HUES6 (cell line): ENCODE measurements at regions not wholly inside any gene's neighbourhood (a gene's known extent, or its start where the extent isn't known, plus 50 kb on each side); places are given as distances from the start of the nearest gene placed in this dataset.

Experiments used
- H3K27ac ChIP-seq: 2 replicates; pipeline ENCODE4 v1.7.0; 2013; ENCODE audit warnings: low read depth, mild to moderate bottlenecking, low read length, inconsistent platforms
- H3K27me3 ChIP-seq: 2 replicates; pipeline ENCODE4 v1.6.1; 2013; ENCODE audit warnings: low read length; ENCODE audit not compliant: control insufficient read depth, insufficient read depth
- H3K36me3 ChIP-seq: 2 replicates; pipeline ENCODE4 v1.6.1; 2013; ENCODE audit warnings: low read length; ENCODE audit not compliant: control insufficient read depth, insufficient read depth
- H3K4me1 ChIP-seq: 2 replicates; pipeline ENCODE4 v1.6.1; 2013; ENCODE audit warnings: low read length; ENCODE audit not compliant: control insufficient read depth, insufficient read depth
- H3K4me3 ChIP-seq: 2 replicates; pipeline ENCODE4 v1.5.1; 2013; ENCODE audit warnings: low read depth, low read length
- H3K9ac ChIP-seq: one replicate; pipeline ENCODE4 v1.6.1; 2013; ENCODE audit warnings: mild to moderate bottlenecking, low read length
- H3K9me3 ChIP-seq: 2 replicates; pipeline ENCODE4 v1.6.1; 2013; ENCODE audit warnings: low read depth, low read length; ENCODE audit not compliant: control insufficient read depth, insufficient read depth

DNA sequence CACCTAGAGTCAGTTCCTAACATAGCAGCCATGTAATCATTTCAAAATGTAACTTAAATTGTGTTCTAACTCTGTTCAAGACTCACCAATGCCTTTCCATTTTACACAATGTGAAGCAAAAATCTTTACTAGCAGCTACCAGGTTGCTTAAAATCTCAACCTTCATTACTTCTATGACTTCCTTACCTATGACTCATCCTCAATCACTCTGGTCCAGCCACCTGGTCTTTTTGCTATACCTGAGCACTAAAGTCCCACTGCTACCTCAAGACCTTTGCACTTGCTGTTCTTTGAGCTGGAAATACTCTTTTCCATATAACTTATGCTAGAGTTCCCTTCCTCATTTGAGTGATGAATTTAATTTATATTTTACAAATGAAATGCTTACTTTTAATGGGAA lies 993.2 kb downstream of the NTRK3 start:
- Histone ChIP-seq H3K9me3 (no peaks in the 10 kb centered on the region), H3K36me3 (no peaks in the 10 kb centered on the region), H3K4me3 (no peak overlapping the region), H3K27ac (no peak overlapping the region), H3K27me3 (no peaks in the 10 kb centered on the region), H3K4me1 (no peaks in the 10 kb centered on the region), H3K9ac (no peak overlapping the region)

DNA sequence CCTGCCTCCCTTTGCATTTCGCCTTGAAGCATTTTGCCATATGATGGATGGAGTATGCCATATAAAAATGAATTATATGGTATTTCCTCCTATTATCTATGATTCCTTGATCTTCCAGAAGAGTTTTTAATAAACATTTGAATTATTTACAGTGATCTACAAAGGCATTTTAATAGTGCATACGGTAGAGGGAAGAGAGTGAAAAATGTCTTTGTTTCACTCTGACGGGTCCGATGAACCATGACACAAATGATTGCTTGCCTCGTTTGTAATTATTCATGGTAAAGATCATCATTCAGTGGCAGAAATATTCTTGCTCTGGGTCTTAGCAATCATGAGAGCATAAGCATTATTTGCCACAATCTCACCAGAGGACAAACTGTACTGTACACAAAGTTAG lies 1010.9 kb downstream of the NTRK3 start:
- Histone ChIP-seq H3K27ac (no peak overlapping the region), H3K9me3 (no peaks in the 10 kb centered on the region), H3K4me3 (no peak overlapping the region), H3K36me3 (no peaks in the 10 kb centered on the region), H3K4me1 (no peaks in the 10 kb centered on the region), H3K27me3 (no peaks in the 10 kb centered on the region), H3K9ac (no peak overlapping the region)

DNA sequence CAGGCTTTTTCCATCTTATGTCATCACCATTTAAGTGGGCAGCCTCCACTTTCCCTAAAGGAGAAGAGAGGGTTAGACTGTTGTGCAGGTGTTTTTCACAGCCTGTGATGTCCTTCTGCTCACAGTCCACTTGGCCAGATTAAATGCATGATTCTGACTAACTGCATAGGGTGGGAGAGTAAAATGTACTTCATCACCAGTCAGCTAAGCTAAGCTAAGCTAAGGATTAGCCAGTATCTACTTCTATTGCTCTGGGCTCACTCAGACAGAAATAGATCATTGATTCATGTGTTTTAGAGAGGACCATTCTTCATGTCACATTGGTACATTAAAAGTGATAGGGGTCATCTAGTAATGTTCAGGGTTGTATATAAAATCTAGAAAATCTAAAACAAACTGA lies 1013.1 kb downstream of the NTRK3 start:
- Histone ChIP-seq H3K27me3 (no peaks in the 10 kb centered on the region), H3K4me1 (no peaks in the 10 kb centered on the region), H3K4me3 (no peak overlapping the region), H3K9me3 (no peaks in the 10 kb centered on the region), H3K36me3 (no peaks in the 10 kb centered on the region), H3K9ac (no peak overlapping the region), H3K27ac (no peak overlapping the region)

GRCh38 chr15:87239582-87240230 lies 1016.8 kb downstream of the NTRK3 start:
- Histone ChIP-seq H3K4me1 (no peaks in the 10 kb centered on the region), H3K36me3 (no peaks in the 10 kb centered on the region), H3K4me3 (no peak overlapping the region), H3K27me3 (no peaks in the 10 kb centered on the region), H3K9ac (no peak overlapping the region), H3K27ac (no peak overlapping the region), H3K9me3 (no peaks in the 10 kb centered on the region)

DNA sequence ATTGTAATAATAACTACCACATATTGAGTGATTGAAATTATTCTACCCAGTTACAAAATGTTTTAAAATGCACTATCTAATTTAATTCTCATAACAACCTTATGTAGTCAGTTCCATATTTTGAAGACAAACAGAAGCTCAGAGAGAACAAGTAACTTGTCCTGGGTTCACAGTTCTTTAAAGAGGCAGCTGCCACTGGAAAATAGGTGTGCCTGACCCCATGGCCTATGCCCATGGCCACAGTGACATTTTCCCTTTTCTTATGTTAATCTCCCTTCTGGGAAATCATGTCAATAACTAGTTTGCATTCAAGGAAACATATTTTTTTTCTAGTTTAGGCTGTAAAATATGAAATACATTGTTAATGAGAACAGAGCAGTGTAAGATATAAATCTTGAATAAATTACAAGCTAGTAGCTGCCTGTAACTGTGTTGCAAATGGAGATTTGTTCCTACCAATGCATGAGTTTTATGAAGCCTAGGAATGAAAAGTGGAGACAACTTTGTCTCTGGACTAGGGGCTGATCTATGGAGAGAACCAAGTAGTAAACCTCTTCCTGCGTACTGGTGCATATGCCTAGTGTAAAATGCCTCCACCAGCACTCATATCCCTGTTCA lies 1018.0 kb downstream of the NTRK3 start:
- Histone ChIP-seq H3K36me3 (no peaks in the 10 kb centered on the region), H3K27me3 (no peaks in the 10 kb centered on the region), H3K9me3 (no peaks in the 10 kb centered on the region), H3K4me1 (no peaks in the 10 kb centered on the region), H3K27ac (no peak overlapping the region), H3K4me3 (no peak overlapping the region), H3K9ac (no peak overlapping the region)

GRCh38 chr15:87228460-87228859 lies 1028.1 kb downstream of the NTRK3 start:
- no peaks in the 10 kb centered on the region for H3K9me3 ChIP-seq
- no peak overlapping the region for H3K9ac ChIP-seq
- H3K27me3 ChIP-seq, result no peaks in the 10 kb centered on the region
- H3K27ac ChIP-seq, result no peak overlapping the region
- peaks cover 5% of the 10 kb centered on the region; the same call in 1 of the 2 replicates for H3K4me1 ChIP-seq
- H3K4me3 ChIP-seq, result no peak overlapping the region
- no peaks in the 10 kb centered on the region for H3K36me3 ChIP-seq

- Histone ChIP-seq H3K4me1 (peaks cover 5% of the 10 kb centered on the region; the same call in 1 of the 2 replicates), H3K36me3 (no peaks in the 10 kb centered on the region), H3K27me3 (no peaks in the 10 kb centered on the region), H3K27ac (no peak overlapping the region), H3K9me3 (no peaks in the 10 kb centered on the region), H3K9ac (no peak overlapping the region), H3K4me3 (no peak overlapping the region)
These were observed 1028.7 kb downstream of the NTRK3 start for GRCh38 chr15:87227846-87228245.

- Histone ChIP-seq H3K4me3 (no peak overlapping the region), H3K27ac (no peak overlapping the region), H3K9me3 (no peaks in the 10 kb centered on the region), H3K9ac (no peak overlapping the region), H3K27me3 (no peaks in the 10 kb centered on the region), H3K36me3 (no peaks in the 10 kb centered on the region), H3K4me1 (peaks cover 5% of the 10 kb centered on the region; the same call in 1 of the 2 replicates)
These were observed 1031.1 kb downstream of the NTRK3 start for GRCh38 chr15:87225436-87225835.

DNA sequence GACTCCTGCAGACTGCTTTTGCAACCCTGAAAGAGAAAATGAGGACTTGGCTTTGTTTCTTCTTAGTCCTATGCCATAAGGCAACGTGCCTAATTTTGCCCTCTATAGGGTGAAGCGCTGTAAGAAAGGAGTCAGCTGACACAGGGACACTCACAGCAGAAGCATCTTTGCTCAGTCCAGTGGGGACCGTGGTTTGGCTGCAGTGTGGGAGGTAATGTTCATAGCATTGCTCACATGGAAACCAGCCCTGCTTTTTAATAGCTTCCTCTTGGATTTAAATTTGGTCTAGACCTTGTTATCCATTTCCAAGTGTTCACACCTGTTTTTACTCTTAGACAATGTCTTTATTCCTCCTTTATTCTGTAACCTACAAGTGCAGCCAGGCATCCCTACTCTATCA lies 1032.1 kb downstream of the NTRK3 start:
- no peaks in the 10 kb centered on the region for H3K27me3 ChIP-seq

DNA sequence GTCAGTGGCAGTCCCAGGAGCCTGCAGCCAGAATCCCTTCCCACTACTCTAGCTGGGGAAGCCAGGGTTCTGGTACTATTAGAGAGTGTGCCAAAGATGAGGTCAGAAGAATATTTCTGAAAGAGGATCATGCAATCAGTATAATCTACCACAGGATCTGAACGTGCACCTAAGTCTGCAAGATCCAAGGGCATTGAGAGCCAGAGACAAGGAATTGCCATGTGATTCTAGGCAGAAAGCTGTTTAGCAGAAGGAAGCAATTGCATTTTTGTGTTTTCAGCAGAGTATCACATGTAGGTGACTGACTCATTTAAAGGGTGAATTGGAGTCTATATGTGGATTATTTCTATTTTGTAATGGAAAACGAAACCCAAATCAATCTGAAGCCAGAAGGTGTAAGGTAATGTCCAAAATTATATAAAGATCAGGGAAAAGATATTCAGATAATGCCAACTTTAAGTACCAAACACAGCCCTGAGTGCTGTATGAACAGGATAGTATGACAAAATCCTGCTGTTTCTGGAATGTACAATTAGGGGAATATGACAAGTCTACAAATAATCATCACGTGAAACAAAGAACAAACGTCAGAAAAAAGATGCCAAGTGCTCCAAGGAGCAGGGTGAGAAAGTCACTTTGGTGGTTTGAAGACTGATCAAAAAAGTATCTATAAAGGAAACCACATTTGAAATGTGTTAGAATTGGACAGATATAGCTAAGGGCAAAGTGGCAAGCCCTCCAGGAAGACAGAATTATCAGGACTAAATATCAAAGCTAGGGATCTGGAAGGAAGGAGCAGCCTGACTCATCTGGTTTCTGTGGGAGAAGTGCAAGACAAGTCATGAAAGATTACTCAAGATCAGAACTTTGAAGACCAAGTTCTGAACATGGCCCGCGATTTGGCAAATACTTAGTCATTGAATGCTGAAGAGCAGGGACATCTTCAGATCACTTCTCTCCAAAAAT lies 1036.6 kb downstream of the NTRK3 start:
- H3K9me3 ChIP-seq, result no peaks in the 10 kb centered on the region
- H3K4me3 ChIP-seq, result no peak overlapping the region
- H3K9ac ChIP-seq, result no peak overlapping the region
- no peak overlapping the region for H3K27ac ChIP-seq
- no peaks in the 10 kb centered on the region for H3K36me3 ChIP-seq
- 0 out of 2 replicates have a peak, but pooled peaks cover 4% of the 10 kb centered on the region for H3K4me1 ChIP-seq
- no peaks in the 10 kb centered on the region for H3K27me3 ChIP-seq

More for the DNA sequence above, 1032.1 kb downstream of the NTRK3 start:
- H3K9me3 ChIP-seq, result no peaks in the 10 kb centered on the region
- no peak overlapping the region for H3K27ac ChIP-seq
- no peaks in the 10 kb centered on the region for H3K36me3 ChIP-seq
- peaks cover 5% of the 10 kb centered on the region; the same call in 1 of the 2 replicates for H3K4me1 ChIP-seq
- H3K9ac ChIP-seq, result no peak overlapping the region
- H3K4me3 ChIP-seq, result no peak overlapping the region

DNA sequence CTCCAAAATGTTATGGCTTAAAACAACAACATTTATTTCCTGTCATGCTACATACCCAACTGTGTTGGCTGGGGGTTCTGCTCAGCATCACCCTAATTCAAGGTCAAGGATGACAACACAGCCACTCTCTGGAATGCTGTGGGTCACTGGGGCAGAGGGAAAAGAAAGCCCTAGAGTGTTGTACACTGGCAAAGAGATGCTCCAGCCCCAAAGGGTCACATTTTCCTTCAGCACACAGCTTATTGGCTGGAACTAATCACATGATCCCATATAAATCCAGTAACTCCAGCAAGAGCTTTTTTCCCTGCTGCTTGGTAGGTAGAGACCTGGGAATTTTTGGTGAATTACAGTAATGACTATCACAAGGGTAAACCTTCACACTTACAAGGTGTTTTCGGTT lies 1041.4 kb downstream of the NTRK3 start:
- no peaks in the 10 kb centered on the region for H3K27me3 ChIP-seq
- 0 out of 2 replicates have a peak, but pooled peaks cover 9% of the 10 kb centered on the region for H3K4me1 ChIP-seq
- H3K9me3 ChIP-seq, result no peaks in the 10 kb centered on the region
- H3K36me3 ChIP-seq, result no peaks in the 10 kb centered on the region
- no peak overlapping the region for H3K9ac ChIP-seq
- H3K4me3 ChIP-seq, result no peak overlapping the region
- H3K27ac ChIP-seq, result no peak overlapping the region
